GM12878 (cell line): ENCODE measurements at regions not wholly inside any gene's neighbourhood (a gene's known extent, or its start where the extent isn't known, plus 50 kb on each side); places are given as distances from the start of the nearest gene placed in this dataset.

Experiments used
- ATAC-seq: fragments of 200-7000 bp; cut with Tn5 transposase; 3 replicates; pipeline ENCODE4 v1.9.1; 2020; ENCODE audit warnings: mild to moderate bottlenecking, moderate library complexity
- BruUV-seq: library from RNA; stranded (reverse); fragments of 400-500 nt; replicated peaks from 2 replicates; lab custom pipeline; 2021; lab: Mats Ljungman, UMichigan
- CTCF ChIA-PET: fragments of 300-600 bp; sonication (Branson Sonifier 250); formaldehyde crosslinking; extraction: SDS; loops from one replicate; lab custom pipeline; 2021; ENCODE audit warnings: inconsistent platforms; lab: Yijun Ruan, JAX
- POLR2A ChIA-PET: fragments of 350-600 bp; formaldehyde crosslinking; extraction: SDS; loops from one replicate; lab custom pipeline; 2021; ENCODE audit warnings: inconsistent platforms; lab: Charles Lee
- RAD21 ChIA-PET: fragments of 300-600 bp; sonication (Branson Sonifier 250); formaldehyde crosslinking; loops from one replicate; lab custom pipeline; 2023; ENCODE audit warnings: antibody characterized with exemption; ENCODE audit not compliant: unreplicated experiment; lab: Charles Lee
- SMC1A ChIA-PET: fragments of 300-600 bp; sonication (Branson Sonifier 250); formaldehyde crosslinking; loops from one replicate; lab custom pipeline; 2023; ENCODE audit not compliant: unreplicated experiment, uncharacterized antibody; lab: Charles Lee
- DNase-seq: peaks from one replicate; pipeline ENCODE4 v3.0.0-alpha.2; 2011; ENCODE audit warnings: low read depth, low spot score
- FAIRE-seq: peaks from 3 replicates; lab custom pipeline; 2011; peaks lifted over from hg19 to GRCh38; lab: Jason Lieb, UNC
- H2AFZ ChIP-seq: 2 replicates; pipeline ENCODE4 v1.6.0; 2011; ENCODE audit warnings: low read depth, low read length, control low read depth; ENCODE audit not compliant: control insufficient read depth
- H3K27ac ChIP-seq: 2 replicates; pipeline ENCODE4 v1.5.1; 2011; ENCODE audit warnings: control low read depth; ENCODE audit not compliant: control insufficient read depth, insufficient read depth
- H3K27me3 ChIP-seq, 2 experiments: replicated peaks in 1 of 2; 2 replicates each; pipeline versions ENCODE4 v1.6.0 to v1.6.1; 2011; ENCODE audit warnings: low read length in 1 of 2; ENCODE audit not compliant: control insufficient read depth in 2 of 2, insufficient read depth in 2 of 2
- H3K36me3 ChIP-seq, 2 experiments: 2 replicates each; pipeline ENCODE4 v1.5.1; 2011; ENCODE audit warnings: low read length in 1 of 2; ENCODE audit not compliant: control insufficient read depth in 2 of 2, insufficient read depth in 2 of 2
- H3K4me1 ChIP-seq: 2 replicates; pipeline ENCODE4 v1.6.1; 2011; ENCODE audit warnings: mild to moderate bottlenecking, low read length, moderate library complexity, mixed read lengths; ENCODE audit not compliant: control insufficient read depth, insufficient read depth
- H3K4me2 ChIP-seq: 2 replicates; pipeline ENCODE4 v1.6.0; 2011; ENCODE audit warnings: control low read depth; ENCODE audit not compliant: control insufficient read depth, insufficient read depth
- H3K4me3 ChIP-seq: fragments of 200-600 bp; sonication (generic); 2 replicates; pipeline ENCODE4 v1.5.1; 2016
- H3K79me2 ChIP-seq: 2 replicates; pipeline ENCODE4 v1.6.0; 2011; ENCODE audit warnings: low read length; ENCODE audit not compliant: control insufficient read depth, insufficient read depth
- H3K9ac ChIP-seq: 2 replicates; pipeline ENCODE4 v1.8.0; 2011; ENCODE audit warnings: low read length, control low read depth, mixed read lengths; ENCODE audit not compliant: control insufficient read depth, insufficient read depth
- H3K9me3 ChIP-seq: replicated peaks from 3 replicates; pipeline ENCODE4 v1.5.1; 2011; ENCODE audit warnings: mild to moderate bottlenecking, low read length; ENCODE audit not compliant: control insufficient read depth, insufficient read depth
- H4K20me1 ChIP-seq: 2 replicates; pipeline ENCODE4 v1.6.0; 2011; ENCODE audit not compliant: control insufficient read depth, insufficient read depth
- CHD4 ChIP-seq: fragments of 200-600 bp; sonication (generic); IDR thresholded peaks from 2 replicates; pipeline ENCODE4 v1.6.1; 2016; ENCODE audit warnings: mild to moderate bottlenecking
- E2F8 ChIP-seq: fragments of 450-650 bp; IDR thresholded peaks from 2 replicates; pipeline ENCODE4 v1.6.1; 2018; ENCODE audit warnings: mild to moderate bottlenecking, low read depth, moderate library complexity; ENCODE audit not compliant: partially characterized antibody
- FOXK2 ChIP-seq: fragments of 450-650 bp; IDR thresholded peaks from 2 replicates; pipeline ENCODE4 v1.6.1; 2017; ENCODE audit warnings: mild to moderate bottlenecking, moderate library complexity
- IKZF2 ChIP-seq, 2 experiments: fragments of 450-650 bp; IDR thresholded peaks; 2 replicates each; pipeline ENCODE4 v1.6.1; 2017; ENCODE audit warnings: mild to moderate bottlenecking in 2 of 2, moderate library complexity in 2 of 2
- KAT2A ChIP-seq: conservative IDR thresholded peaks from 2 replicates; pipeline ENCODE4 v1.6.1; 2011; ENCODE audit warnings: low read depth, low read length; ENCODE audit not compliant: control insufficient read depth
- KLF5 ChIP-seq: fragments of 450-650 bp; IDR thresholded peaks from 2 replicates; pipeline ENCODE4 v1.6.1; 2014; ENCODE audit warnings: mild to moderate bottlenecking; ENCODE audit not compliant: partially characterized antibody
- POLR2AphosphoS2 ChIP-seq: IDR thresholded peaks from 2 replicates; pipeline ENCODE4 v1.6.1; 2011; ENCODE audit warnings: low read depth, mild to moderate bottlenecking, low read length, improper control_type of control experiment, moderate library complexity
- POLR2AphosphoS5 ChIP-seq: IDR thresholded peaks from 2 replicates; pipeline ENCODE4 v1.6.1; 2011; ENCODE audit warnings: mild to moderate bottlenecking, low read length, inconsistent platforms
- WGBS: methylation state at CpG from one replicate; pipeline ENCODE4 v1.1.6; 2016; ENCODE audit warnings: low lambda C conversion rate; ENCODE audit not compliant: insufficient replicate concordance, insufficient coverage; ENCODE audit errors: missing lambda C conversion rate; 5-methylcytosine and 5-hydroxymethylcytosine counted together
- in situ Hi-C: fragments of 300-500 bp; cut with MboI; formaldehyde crosslinking; loops from 9 replicates; pipeline ENCODE4 v1.14.3; 2018; ENCODE audit warnings: mixed read lengths
- intact Hi-C: fragments of 100-400 bp; cut with micrococcal nuclease; formaldehyde crosslinking; loops from one replicate; pipeline ENCODE4 v1.14.2; 2022; ENCODE audit not compliant: unreplicated experiment

- TF ChIP-seq IKZF2 (IDR thresholded peaks at IDR 0.05): no peak
- TF ChIP-seq CHD4: no peak
Observed at GRCh38 chr2:180443888-180444287, 436.8 kb upstream of the CWC22 start (continued).

GRCh38 chr2:180442860-180443644 is 436.0 kb upstream of the CWC22 start:
- FAIRE-seq (no peak), ATAC-seq (no peak; the same call in 2 of the 3 replicates), DNase-seq (no peak)
- Histone ChIP-seq H3K36me3 (no peaks in the 10 kb centered on the region), H3K9me3 (no peaks in the 10 kb centered on the region), H3K27ac (no peak overlapping the region), H3K4me2 (no peak overlapping the region), H3K27me3 (no peaks in the 10 kb centered on the region), H3K79me2 (no peaks in the 10 kb centered on the region), H3K9ac (no peak overlapping the region), H2AFZ (no peak overlapping the region), H4K20me1 (no peaks in the 10 kb centered on the region), H3K4me1 (no peaks in the 10 kb centered on the region), H3K4me3 (no peak overlapping the region)
- intact Hi-C loops (no loop called here), in situ Hi-C loops (no loop called here)
- CTCF ChIA-PET: no interaction called here
- WGBS: 43% methylated on average over 1 of the region's 1 CpG
- no TSS peak for BruUV-seq
- POLR2A ChIA-PET: no interaction called here
- TF ChIP-seq E2F8: no peak
- TF ChIP-seq POLR2AphosphoS5: no peak
- no peak for TF ChIP-seq FOXK2
- TF ChIP-seq KLF5: no peak
- no peak for TF ChIP-seq POLR2AphosphoS2
- no peak for TF ChIP-seq KAT2A
- RAD21 ChIA-PET: no interaction called here
- SMC1A ChIA-PET: interaction anchor here (1.7 kb wide), 1 partner anchor 28 kb away, joined by 3 read pairs; no protein-coding TSS in a partner anchor
